Brain microvascular endothelial cell (primary cell): ENCODE measurements at regions not wholly inside any gene's neighbourhood (a gene's known extent, or its start where the extent isn't known, plus 50 kb on each side); places are given as distances from the start of the nearest gene placed in this dataset.

Experiments
- DNase-seq: peaks from one replicate; pipeline ENCODE4 v3.0.0-alpha.2; 2020
- H3K27ac ChIP-seq: fragments of 250-450 bp; sonication (Bioruptor Pico); 2 replicates; pipeline ENCODE4 v1.5.1; 2020; ENCODE audit warnings: mild to moderate bottlenecking, moderate library complexity
- H3K27me3 ChIP-seq: fragments of 250-450 bp; sonication (Bioruptor Pico); replicated peaks from 2 replicates; pipeline ENCODE4 v1.5.1; 2020; ENCODE audit warnings: mild to moderate bottlenecking
- H3K36me3 ChIP-seq: fragments of 250-450 bp; sonication (Bioruptor Pico); replicated peaks from 2 replicates; pipeline ENCODE4 v1.5.1; 2020; ENCODE audit warnings: mild to moderate bottlenecking
- H3K4me3 ChIP-seq: 2 replicates; pipeline ENCODE4 v1.5.1; 2011; ENCODE audit warnings: low read depth, mild to moderate bottlenecking, control low read depth, low read length, moderate library complexity
- in situ Hi-C: cut with HindIII; loops from 2 replicates; pipeline ENCODE4 v1.10.0; 2017; ENCODE audit warnings: low sequenced_read_pairs, low pct_ligation_motif_present
- TF ChIP-seq, protein P1 (sequence below): IDR thresholded peaks from 2 replicates; pipeline ENCODE4 v1.5.1; 2011; ENCODE audit warnings: low read depth, mild to moderate bottlenecking, moderate library complexity, low read length, control low read depth, inconsistent platforms; ENCODE audit errors: missing control alignments

DNA sequence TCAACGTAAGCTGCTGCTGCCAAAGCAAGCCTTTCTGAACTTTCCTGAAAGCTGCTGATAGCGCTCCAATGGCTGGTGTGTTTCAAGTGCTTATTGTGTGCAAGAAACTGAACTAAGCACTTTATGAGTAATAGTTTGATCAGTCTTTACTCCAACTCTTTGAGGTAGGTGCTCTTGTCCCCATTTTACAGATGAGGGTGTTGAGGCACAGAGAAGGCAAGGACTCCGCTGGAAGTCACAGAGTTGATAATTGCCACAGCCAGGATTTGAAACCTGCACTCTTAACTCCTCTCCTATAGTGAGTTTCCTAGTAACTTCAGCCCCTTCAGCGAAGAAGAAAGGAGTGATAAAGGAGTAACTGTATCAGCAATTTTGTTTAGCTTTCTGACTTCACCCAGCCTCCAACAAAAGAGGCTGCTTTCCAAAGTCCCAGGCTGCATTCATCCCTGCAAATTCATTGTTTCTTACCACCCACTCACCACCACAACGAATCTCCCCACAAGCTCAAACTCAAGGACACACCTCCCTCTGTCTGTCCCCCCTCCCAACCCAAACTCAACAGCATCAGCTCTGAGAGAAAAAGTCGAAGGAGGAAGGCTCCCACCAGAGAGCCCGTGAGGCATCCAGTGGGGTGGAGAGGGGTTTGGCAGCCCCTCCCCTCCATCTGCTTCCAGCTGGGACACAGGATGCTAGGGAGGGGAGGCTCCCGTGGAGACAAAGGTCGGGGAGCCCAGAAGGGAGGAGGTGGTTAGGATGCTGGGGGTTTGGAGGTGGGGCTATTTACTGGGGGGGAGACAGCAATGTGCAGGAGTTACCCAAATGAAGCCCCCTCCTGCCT is 139.6 kb downstream of the NAV1 start:
- TF ChIP-seq, protein P1, sequence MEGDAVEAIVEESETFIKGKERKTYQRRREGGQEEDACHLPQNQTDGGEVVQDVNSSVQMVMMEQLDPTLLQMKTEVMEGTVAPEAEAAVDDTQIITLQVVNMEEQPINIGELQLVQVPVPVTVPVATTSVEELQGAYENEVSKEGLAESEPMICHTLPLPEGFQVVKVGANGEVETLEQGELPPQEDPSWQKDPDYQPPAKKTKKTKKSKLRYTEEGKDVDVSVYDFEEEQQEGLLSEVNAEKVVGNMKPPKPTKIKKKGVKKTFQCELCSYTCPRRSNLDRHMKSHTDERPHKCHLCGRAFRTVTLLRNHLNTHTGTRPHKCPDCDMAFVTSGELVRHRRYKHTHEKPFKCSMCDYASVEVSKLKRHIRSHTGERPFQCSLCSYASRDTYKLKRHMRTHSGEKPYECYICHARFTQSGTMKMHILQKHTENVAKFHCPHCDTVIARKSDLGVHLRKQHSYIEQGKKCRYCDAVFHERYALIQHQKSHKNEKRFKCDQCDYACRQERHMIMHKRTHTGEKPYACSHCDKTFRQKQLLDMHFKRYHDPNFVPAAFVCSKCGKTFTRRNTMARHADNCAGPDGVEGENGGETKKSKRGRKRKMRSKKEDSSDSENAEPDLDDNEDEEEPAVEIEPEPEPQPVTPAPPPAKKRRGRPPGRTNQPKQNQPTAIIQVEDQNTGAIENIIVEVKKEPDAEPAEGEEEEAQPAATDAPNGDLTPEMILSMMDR = no peak
- DNase-seq = peak; percentile 24
- Histone ChIP-seq H3K27me3 (no peaks in the 10 kb centered on the region), H3K27ac (no peak overlapping the region), H3K36me3 (peaks cover 26% of the 10 kb centered on the region), H3K4me3 (no peak overlapping the region)
- in situ Hi-C loops = no loop called here

DNA sequence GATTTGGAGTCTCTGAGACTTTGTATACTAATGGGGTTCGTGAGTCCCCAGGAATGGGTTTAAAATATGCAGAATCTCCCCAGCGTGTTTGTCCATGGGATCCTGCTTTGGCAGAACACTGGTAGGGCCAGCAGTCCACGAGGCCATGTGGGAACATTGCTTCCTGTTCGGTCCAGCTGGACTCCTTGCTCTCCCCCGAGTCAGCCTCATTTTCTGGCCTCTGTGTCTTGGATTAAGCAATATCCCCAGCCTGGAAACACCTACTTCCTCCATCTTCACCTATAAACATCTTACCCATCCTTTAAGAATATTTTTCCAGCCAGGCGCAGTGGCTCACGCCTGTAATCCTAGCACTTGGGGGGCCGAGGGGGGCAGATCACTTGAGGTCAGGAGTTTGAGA is 142.4 kb downstream of the NAV1 start:
- H3K4me3 ChIP-seq = no peak overlapping the region
- in situ Hi-C loops = no loop called here
- H3K36me3 ChIP-seq = peaks cover 19% of the 10 kb centered on the region
- no peak for DNase-seq
- H3K27ac ChIP-seq = no peak overlapping the region
- TF ChIP-seq, protein P1 = no peak
- no peaks in the 10 kb centered on the region for H3K27me3 ChIP-seq

DNA sequence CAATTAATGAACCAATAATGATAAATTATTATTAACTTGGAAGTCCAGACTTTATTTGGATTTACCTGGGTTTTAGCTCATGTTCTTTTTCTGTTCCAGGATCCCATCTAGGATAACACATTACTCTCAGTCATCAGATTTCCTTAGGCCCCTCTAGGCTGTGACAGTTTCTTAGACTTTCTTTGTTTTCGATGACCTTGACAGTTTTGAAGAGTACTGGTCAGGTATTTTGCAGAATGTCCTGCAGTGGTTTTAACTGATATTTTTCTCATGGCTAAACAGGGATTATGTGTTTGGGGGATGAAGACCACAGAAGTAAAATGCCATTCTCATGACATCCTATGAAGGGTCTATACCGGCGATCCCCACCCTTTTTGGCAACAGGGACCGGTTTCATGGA is 144.0 kb downstream of the NAV1 start:
- Histone ChIP-seq H3K27ac (no peak overlapping the region), H3K36me3 (peaks cover 26% of the 10 kb centered on the region), H3K27me3 (no peaks in the 10 kb centered on the region), H3K4me3 (no peak overlapping the region)
- in situ Hi-C loops = no loop called here
- no peak for DNase-seq
- TF ChIP-seq, protein P1 = no peak

DNA sequence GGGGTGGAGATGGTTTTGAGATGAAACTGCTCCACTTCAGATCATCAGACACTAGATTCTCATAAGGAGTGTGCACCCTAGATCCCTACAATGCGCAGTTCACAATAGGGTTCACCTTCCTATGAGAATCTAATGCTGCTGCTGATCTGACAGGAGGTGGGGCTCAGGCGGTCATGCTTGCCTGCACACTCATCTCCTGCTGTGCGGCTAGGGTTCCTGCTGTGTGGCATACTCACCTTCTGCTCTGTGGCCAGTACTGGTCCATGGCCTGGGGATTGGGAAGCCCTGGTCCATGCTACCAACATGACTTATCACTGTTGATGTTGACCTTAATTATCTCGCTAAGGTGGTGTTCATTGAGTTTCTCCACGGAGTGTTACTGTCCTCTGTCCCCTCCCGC is 144.5 kb downstream of the NAV1 start:
- in situ Hi-C loops = no loop called here
- DNase-seq = no peak
- TF ChIP-seq, protein P1 = no peak
- Histone ChIP-seq H3K27ac (no peak overlapping the region), H3K27me3 (no peaks in the 10 kb centered on the region), H3K36me3 (peaks cover 23% of the 10 kb centered on the region), H3K4me3 (no peak overlapping the region)

DNA sequence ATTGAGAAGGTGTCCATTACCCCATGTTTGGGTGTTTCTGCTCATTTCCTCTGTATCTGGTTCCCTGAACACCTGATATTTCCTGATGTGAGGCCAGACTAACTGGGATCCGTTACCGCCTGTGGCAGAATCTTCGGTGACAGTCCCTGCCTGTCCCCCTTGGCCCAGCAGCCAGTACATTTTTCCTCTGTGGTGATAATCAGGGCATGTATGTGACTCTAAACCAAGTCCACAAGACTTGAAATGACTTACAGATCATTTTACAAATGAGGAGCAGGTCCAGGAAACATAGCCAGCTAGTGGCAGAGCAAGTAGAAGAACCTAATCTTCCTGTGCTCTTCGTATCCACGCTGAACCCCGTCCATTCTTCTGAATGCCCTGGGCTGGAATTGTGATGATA is 143.5 kb upstream of the IPO9 start:
- Histone ChIP-seq H3K36me3 (peaks cover 30% of the 10 kb centered on the region), H3K27me3 (no peaks in the 10 kb centered on the region), H3K27ac (no peak overlapping the region), H3K4me3 (no peak overlapping the region)
- TF ChIP-seq, protein P1 = no peak
- no peak for DNase-seq
- in situ Hi-C loops = no loop called here
